HCT116 (cell line): ENCODE measurements at regions not wholly inside any gene's neighbourhood (a gene's known extent, or its start where the extent isn't known, plus 50 kb on each side); places are given as distances from the start of the nearest gene placed in this dataset.

Experiments used
- CEBPB ChIP-seq: IDR thresholded peaks from 2 replicates; pipeline ENCODE4 v1.6.1; 2012; ENCODE audit warnings: low read depth
- CTCF ChIP-seq, 3 experiments: fragments of 200-600 bp in 1 of 3; sonication (generic) in 1 of 3; IDR thresholded peaks in 2 of 3; conservative IDR thresholded peaks in 1 of 3; 2 replicates each; pipeline ENCODE4 v1.5.1; 2012 to 2017; ENCODE audit warnings: low read depth in 2 of 3, low read length in 2 of 3, antibody characterized with exemption in 1 of 3, borderline replicate concordance in 1 of 3, control low read depth in 1 of 3, mild to moderate bottlenecking in 1 of 3, mixed read lengths in 1 of 3, mixed run types in 1 of 3, moderate library complexity in 1 of 3; ENCODE audit not compliant: insufficient read depth in 1 of 3
- EZH2 ChIP-seq: fragments of 200-600 bp; sonication (generic); IDR thresholded peaks from 2 replicates; pipeline ENCODE4 v1.6.1; 2017; ENCODE audit warnings: antibody characterized with exemption, mixed run types
- JUND ChIP-seq: IDR thresholded peaks from 2 replicates; pipeline ENCODE4 v1.6.1; 2012
- MAX ChIP-seq: IDR thresholded peaks from 2 replicates; pipeline ENCODE4 v1.6.1; 2012
- POLR2A ChIP-seq: IDR thresholded peaks from 2 replicates; pipeline ENCODE4 v1.7.0; 2011; ENCODE audit warnings: borderline replicate concordance; ENCODE audit not compliant: insufficient read depth, insufficient read length; ENCODE audit errors: extremely low read depth
- POLR2AphosphoS5 ChIP-seq: IDR thresholded peaks from 2 replicates; pipeline ENCODE4 v1.6.1; 2011; ENCODE audit warnings: mild to moderate bottlenecking, low read depth, low read length, moderate library complexity
- RAD21 ChIP-seq: IDR thresholded peaks from 2 replicates; pipeline ENCODE4 v1.6.1; 2012; ENCODE audit warnings: low read depth, mild to moderate bottlenecking
- SP1 ChIP-seq: IDR thresholded peaks from 2 replicates; pipeline ENCODE4 v1.6.1; 2012; ENCODE audit warnings: low read depth
- ZBTB33 ChIP-seq: IDR thresholded peaks from 2 replicates; pipeline ENCODE4 v1.6.1; 2011; ENCODE audit warnings: mild to moderate bottlenecking, low read length, moderate library complexity; ENCODE audit not compliant: insufficient replicate concordance; ENCODE audit errors: extremely low read depth
- ZNF274 ChIP-seq: fragments of 200-500 bp; sonication (Bioruptor generic); IDR thresholded peaks from 2 replicates; pipeline ENCODE4 v1.6.1; 2014; ENCODE audit warnings: mild to moderate bottlenecking, low read depth, low read length, inconsistent platforms

- TF ChIP-seq CTCF (IDR thresholded peaks at IDR 0.05 in 2 of 3, conservative IDR thresholded peaks at IDR 0.05 in 1 of 3; ENCODE audit: borderline replicate concordance in 1 of 3, insufficient read depth in 1 of 3, low read depth in 2 of 3, low read length in 2 of 3) (no peak), EZH2 (no peak), POLR2AphosphoS5 (no peak), POLR2A (no peak), ZBTB33 (no peak), MAX (no peak), ZNF274 (no peak), JUND (no peak), SP1 (no peak), RAD21 (no peak), CEBPB (no peak)
These were observed 432.9 kb upstream of the CNTN5 start for GRCh38 chr11:98587884-98588283.
